ENCODE measurements at regions not wholly inside any gene's neighbourhood (a gene's known extent, or its start where the extent isn't known, plus 50 kb on each side); places are given as distances from the start of the nearest gene placed in this dataset.

- TF ChIP-seq DLX4 (CRISPR knock-in tag; IDR thresholded peaks at IDR 0.05), result no peak
- TF ChIP-seq BHLHE40 (IDR thresholded peaks at IDR 0.05; ENCODE audit: low read length), result no peak
- no peak for TF ChIP-seq KDM1A (IDR thresholded peaks at IDR 0.05)
- TF ChIP-seq ESRRA (IDR thresholded peaks at IDR 0.05; ENCODE audit: borderline replicate concordance, low read depth), result no peak
- no peak for TF ChIP-seq CTCF (IDR thresholded peaks at IDR 0.05 in 2 of 3, conservative IDR thresholded peaks at IDR 0.05 in 1 of 3; ENCODE audit: insufficient read depth in 2 of 3, low read depth in 1 of 3, low read length in 3 of 3)
- no peak for TF ChIP-seq TAL1 (IDR thresholded peaks at IDR 0.05)
- TF ChIP-seq POLR2AphosphoS5 (IDR thresholded peaks at IDR 0.05; ENCODE audit: control insufficient read depth, insufficient read depth, low read depth, low read length), result no peak
- no peak for TF ChIP-seq FOXA1 (IDR thresholded peaks at IDR 0.05; ENCODE audit: borderline replicate concordance)
- no peak for TF ChIP-seq PATZ1 (CRISPR knock-in tag; IDR thresholded peaks at IDR 0.05; ENCODE audit: borderline replicate concordance)
- TF ChIP-seq HOMEZ (CRISPR knock-in tag; IDR thresholded peaks at IDR 0.05), result no peak
These were observed 1623.1 kb downstream of the SLITRK5 start for GRCh38 chr13:89294115-89294867.

Measured in K562 (cell line).